OCI-LY1 (cell line): ENCODE measurements at regions not wholly inside any gene's neighbourhood (a gene's known extent, or its start where the extent isn't known, plus 50 kb on each side); places are given as distances from the start of the nearest gene placed in this dataset.

ENCODE experiments used
- H2AFZ ChIP-seq: fragments of 200-600 bp; sonication (generic), shearing (Covaris generic); 2 replicates; pipeline ENCODE4 v1.6.0; 2014; ENCODE audit warnings: antibody characterized with exemption, mild to moderate bottlenecking, low read length
- H3F3A ChIP-seq: fragments of 200-600 bp; sonication (generic), shearing (Covaris generic); 2 replicates; pipeline ENCODE4 v1.6.0; 2014; ENCODE audit warnings: mild to moderate bottlenecking, antibody characterized with exemption, low read length, moderate library complexity; ENCODE audit not compliant: insufficient read depth
- H3K27ac ChIP-seq: fragments of 200-600 bp; sonication (generic); 2 replicates; pipeline ENCODE4 v1.5.1; 2014; ENCODE audit warnings: low read length, mixed run types, mild to moderate bottlenecking, low read depth; ENCODE audit not compliant: poor library complexity, severe bottlenecking
- H3K27me3 ChIP-seq: fragments of 200-600 bp; sonication (generic); 2 replicates; pipeline ENCODE4 v1.6.0; 2014; ENCODE audit warnings: antibody characterized with exemption, mild to moderate bottlenecking, low read length, moderate library complexity; ENCODE audit not compliant: insufficient read depth
- H3K36me3 ChIP-seq: fragments of 200-600 bp; sonication (generic); 2 replicates; pipeline ENCODE4 v1.6.1; 2014; ENCODE audit warnings: mild to moderate bottlenecking, antibody characterized with exemption, low read length, moderate library complexity, mixed read lengths; ENCODE audit not compliant: insufficient read depth
- H3K4me1 ChIP-seq: fragments of 200-600 bp; sonication (generic); 2 replicates; pipeline ENCODE4 v1.5.1; 2014; ENCODE audit warnings: mild to moderate bottlenecking, low read length, moderate library complexity; ENCODE audit not compliant: insufficient read depth, severe bottlenecking
- H3K4me2 ChIP-seq: fragments of 200-600 bp; sonication (generic), shearing (Covaris generic); 2 replicates; pipeline ENCODE4 v1.6.1; 2014; ENCODE audit warnings: low read length
- H3K4me3 ChIP-seq: fragments of 200-600 bp; sonication (generic); 2 replicates; pipeline ENCODE4 v1.5.1; 2014; ENCODE audit warnings: low read length, low read depth, mild to moderate bottlenecking, mixed read lengths; ENCODE audit not compliant: poor library complexity, severe bottlenecking
- H3K79me2 ChIP-seq: fragments of 200-600 bp; shearing (Covaris generic); 2 replicates; pipeline ENCODE4 v1.6.1; 2016; ENCODE audit warnings: mixed run types, low read length, mixed read lengths; ENCODE audit not compliant: insufficient read depth
- H3K9ac ChIP-seq: fragments of 200-600 bp; sonication (generic), shearing (Covaris generic); 2 replicates; pipeline ENCODE4 v1.6.1; 2014; ENCODE audit warnings: mild to moderate bottlenecking, low read length, mixed read lengths
- H3K9me2 ChIP-seq: fragments of 200-600 bp; sonication (generic), shearing (Covaris generic); 2 replicates; pipeline ENCODE4 v1.6.1; 2014; ENCODE audit warnings: low read depth, mild to moderate bottlenecking, low read length, mixed read lengths
- H3K9me3 ChIP-seq: fragments of 200-600 bp; shearing (Covaris generic); 2 replicates; pipeline ENCODE4 v1.6.1; 2014; ENCODE audit warnings: low read length, mixed read lengths
- H4K20me1 ChIP-seq: fragments of 200-600 bp; sonication (generic), shearing (Covaris generic); 2 replicates; pipeline ENCODE4 v1.6.0; 2016; ENCODE audit warnings: mild to moderate bottlenecking, low read length; ENCODE audit not compliant: insufficient read depth
- EZH2 ChIP-seq: fragments of 200-600 bp; sonication (generic), shearing (Covaris generic); IDR thresholded peaks from 2 replicates; pipeline ENCODE4 v1.8.0; 2017; ENCODE audit warnings: borderline replicate concordance, mixed run types, mild to moderate bottlenecking, antibody characterized with exemption, low read length, moderate library complexity, mixed read lengths
- TF ChIP-seq, protein P1 (sequence below): fragments of 200-600 bp; sonication (generic), shearing (Covaris generic); IDR thresholded peaks from 2 replicates; pipeline ENCODE4 v1.5.1; 2017; ENCODE audit warnings: mild to moderate bottlenecking, antibody characterized with exemption, low read length, moderate library complexity, mixed read lengths

DNA sequence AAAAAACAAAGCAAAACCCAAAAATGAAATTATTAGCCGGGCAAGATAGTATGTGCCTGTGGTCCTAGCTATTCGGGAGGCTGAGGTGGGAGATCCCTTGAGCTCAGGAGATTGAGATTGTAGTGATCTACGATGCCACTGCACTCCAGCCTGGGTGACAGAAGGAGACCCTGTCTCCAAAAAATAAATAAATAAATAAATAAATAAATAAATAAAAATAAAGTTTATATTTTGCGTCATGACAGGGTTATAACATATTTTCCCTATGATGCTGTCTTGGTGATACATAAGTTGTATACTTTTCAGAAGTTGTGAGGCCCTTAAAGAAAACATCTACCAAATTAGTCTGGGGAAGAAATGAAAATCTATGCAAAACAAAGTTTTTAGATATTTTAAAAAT, 94.5 kb upstream of the MKLN1 start:
- H2AFZ ChIP-seq, result no peak overlapping the region
- no peak overlapping the region for H3K4me3 ChIP-seq
- H3K4me1 ChIP-seq, result peaks cover 52% of the 10 kb centered on the region
- no peaks in the 10 kb centered on the region for H3K36me3 ChIP-seq
- no peaks in the 10 kb centered on the region for H3K27me3 ChIP-seq
- H4K20me1 ChIP-seq, result no peaks in the 10 kb centered on the region
- H3F3A ChIP-seq, result peaks cover 7% of the 10 kb centered on the region; the same call in 1 of the 2 replicates
- no peaks in the 10 kb centered on the region for H3K79me2 ChIP-seq
- H3K9me3 ChIP-seq, result no peaks in the 10 kb centered on the region
- H3K9ac ChIP-seq, result no peak overlapping the region
- H3K27ac ChIP-seq, result peak overlapping the region; percentile 88
- H3K9me2 ChIP-seq, result no peaks in the 10 kb centered on the region
- H3K4me2 ChIP-seq, result no peak overlapping the region
- no peak for TF ChIP-seq EZH2
- TF ChIP-seq, protein P1, sequence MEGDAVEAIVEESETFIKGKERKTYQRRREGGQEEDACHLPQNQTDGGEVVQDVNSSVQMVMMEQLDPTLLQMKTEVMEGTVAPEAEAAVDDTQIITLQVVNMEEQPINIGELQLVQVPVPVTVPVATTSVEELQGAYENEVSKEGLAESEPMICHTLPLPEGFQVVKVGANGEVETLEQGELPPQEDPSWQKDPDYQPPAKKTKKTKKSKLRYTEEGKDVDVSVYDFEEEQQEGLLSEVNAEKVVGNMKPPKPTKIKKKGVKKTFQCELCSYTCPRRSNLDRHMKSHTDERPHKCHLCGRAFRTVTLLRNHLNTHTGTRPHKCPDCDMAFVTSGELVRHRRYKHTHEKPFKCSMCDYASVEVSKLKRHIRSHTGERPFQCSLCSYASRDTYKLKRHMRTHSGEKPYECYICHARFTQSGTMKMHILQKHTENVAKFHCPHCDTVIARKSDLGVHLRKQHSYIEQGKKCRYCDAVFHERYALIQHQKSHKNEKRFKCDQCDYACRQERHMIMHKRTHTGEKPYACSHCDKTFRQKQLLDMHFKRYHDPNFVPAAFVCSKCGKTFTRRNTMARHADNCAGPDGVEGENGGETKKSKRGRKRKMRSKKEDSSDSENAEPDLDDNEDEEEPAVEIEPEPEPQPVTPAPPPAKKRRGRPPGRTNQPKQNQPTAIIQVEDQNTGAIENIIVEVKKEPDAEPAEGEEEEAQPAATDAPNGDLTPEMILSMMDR, result no peak

DNA sequence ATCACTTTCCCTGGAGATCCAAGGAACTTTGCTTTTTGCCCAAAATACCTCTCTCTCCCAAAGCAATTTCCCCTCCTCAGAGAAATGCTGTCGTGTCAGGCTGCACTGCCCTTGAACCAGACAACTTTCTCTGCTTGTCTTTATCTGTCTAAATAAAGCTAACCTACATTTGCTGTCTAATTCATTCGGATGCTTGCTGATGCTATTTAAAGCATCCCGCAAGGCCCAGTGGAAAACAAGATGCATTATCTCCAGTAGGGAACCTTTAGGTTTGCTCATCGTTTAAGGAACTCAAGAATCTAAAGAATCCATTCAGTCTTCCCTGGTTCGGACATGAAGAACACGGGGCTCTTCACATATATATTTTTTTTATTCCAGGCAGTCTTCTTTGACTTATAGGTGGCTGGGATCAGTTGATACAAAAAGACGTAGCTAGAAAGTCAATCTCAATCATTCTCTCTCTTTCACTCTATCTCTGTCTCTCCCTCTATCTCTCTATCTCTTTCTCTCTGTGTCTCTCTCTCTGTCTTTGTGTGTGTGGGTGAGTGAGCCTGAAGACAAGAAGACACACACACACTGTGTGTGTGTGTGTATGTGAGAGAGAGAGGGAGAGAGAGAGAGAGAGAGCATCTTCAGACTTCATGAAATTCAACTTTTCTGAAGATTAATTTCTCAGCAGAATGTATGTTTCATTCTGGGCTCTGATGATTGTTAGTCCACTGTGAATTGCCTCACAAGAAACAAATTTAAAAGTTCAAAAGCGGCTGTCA, 92.8 kb upstream of the MKLN1 start:
- peaks cover 52% of the 10 kb centered on the region for H3K4me1 ChIP-seq
- no peaks in the 10 kb centered on the region for H4K20me1 ChIP-seq
- peak overlapping the region; percentile 81 for H3K27ac ChIP-seq
- no peaks in the 10 kb centered on the region for H3K9me2 ChIP-seq
- no peaks in the 10 kb centered on the region for H3K79me2 ChIP-seq
- H3K36me3 ChIP-seq, result no peaks in the 10 kb centered on the region
- TF ChIP-seq, protein P1, result no peak
- TF ChIP-seq EZH2, result no peak
- peak overlapping the region; percentile 76 for H2AFZ ChIP-seq
- peak overlapping the region; percentile 54 for H3K9ac ChIP-seq
- 0 out of 2 replicates have a peak, but pooled peaks cover 3% of the 10 kb centered on the region for H3K9me3 ChIP-seq
- H3K27me3 ChIP-seq, result no peaks in the 10 kb centered on the region
- peak overlapping the region; percentile 40 for H3K4me3 ChIP-seq
- H3K4me2 ChIP-seq, result peak overlapping the region; percentile 63
- H3F3A ChIP-seq, result 0 out of 2 replicates have a peak, but pooled peaks cover 7% of the 10 kb centered on the region

DNA sequence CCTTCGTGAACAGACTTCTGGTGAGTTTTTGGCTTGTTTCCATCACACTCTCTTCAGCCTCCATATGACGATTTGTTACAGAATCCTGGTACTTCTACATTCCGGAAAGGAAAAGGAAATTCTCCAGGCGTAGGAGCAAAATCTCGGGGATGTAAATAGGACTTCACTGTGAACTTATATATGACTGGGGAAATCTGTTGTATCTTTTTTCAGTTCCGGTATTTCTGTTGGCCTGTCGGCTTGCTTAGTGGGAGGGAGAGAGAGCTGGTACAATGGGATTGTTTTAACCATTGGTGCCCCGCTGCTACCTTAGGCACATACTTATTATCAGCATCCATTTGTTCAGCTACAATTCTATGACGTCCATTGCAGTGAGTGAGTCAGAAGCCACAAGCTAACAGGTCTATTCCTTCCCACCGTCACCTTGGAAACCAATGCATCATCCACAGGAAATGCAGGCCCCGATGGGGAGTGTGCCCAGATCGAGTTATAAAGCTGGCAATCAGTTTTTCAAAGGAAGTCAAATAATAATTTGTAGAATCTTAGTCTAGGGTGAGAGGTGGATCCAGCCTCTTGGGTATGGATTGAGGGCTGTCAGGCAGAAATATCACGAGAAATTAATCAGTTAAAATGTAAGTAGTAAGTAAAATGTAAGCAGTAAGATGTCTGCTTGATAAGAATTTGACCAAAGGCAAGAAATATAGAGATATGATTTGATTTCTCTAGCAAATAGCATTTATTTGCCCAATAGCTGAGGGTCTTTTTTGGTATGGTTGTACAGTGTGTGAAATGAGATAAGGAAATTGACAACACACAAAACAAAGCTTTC, 92.0 kb upstream of the MKLN1 start:
- H3K27me3 ChIP-seq, result no peaks in the 10 kb centered on the region
- peak overlapping the region; percentile 40 for H3K4me3 ChIP-seq
- H3K9me3 ChIP-seq, result 0 out of 2 replicates have a peak, but pooled peaks cover 3% of the 10 kb centered on the region
- TF ChIP-seq EZH2, result no peak
- TF ChIP-seq, protein P1, result no peak
- no peaks in the 10 kb centered on the region for H3K9me2 ChIP-seq
- peak overlapping the region; percentile 76 for H2AFZ ChIP-seq
- H3K4me1 ChIP-seq, result peaks cover 46% of the 10 kb centered on the region
- H3K9ac ChIP-seq, result peak overlapping the region; percentile 54
- H4K20me1 ChIP-seq, result no peaks in the 10 kb centered on the region
- H3K79me2 ChIP-seq, result no peaks in the 10 kb centered on the region
- no peaks in the 10 kb centered on the region for H3K36me3 ChIP-seq
- 0 out of 2 replicates have a peak, but pooled peaks cover 7% of the 10 kb centered on the region for H3F3A ChIP-seq
- peak overlapping the region; percentile 81 for H3K27ac ChIP-seq
- peak overlapping the region; percentile 63 for H3K4me2 ChIP-seq
